GM21526 (cell line): ENCODE measurements at regions not wholly inside any gene's neighbourhood (a gene's known extent, or its start where the extent isn't known, plus 50 kb on each side); places are given as distances from the start of the nearest gene placed in this dataset.

Experiments
- ATAC-seq: cut with Tn5 transposase; IDR thresholded peaks from one replicate; pipeline ENCODE4 v1.9.1; 2021; ENCODE audit warnings: moderate library complexity; ENCODE audit not compliant: unreplicated experiment, low FRiP score

GRCh38 chr7:88700725-88701124, 58.8 kb upstream of the ZNF804B start:
- no peak for ATAC-seq

DNA sequence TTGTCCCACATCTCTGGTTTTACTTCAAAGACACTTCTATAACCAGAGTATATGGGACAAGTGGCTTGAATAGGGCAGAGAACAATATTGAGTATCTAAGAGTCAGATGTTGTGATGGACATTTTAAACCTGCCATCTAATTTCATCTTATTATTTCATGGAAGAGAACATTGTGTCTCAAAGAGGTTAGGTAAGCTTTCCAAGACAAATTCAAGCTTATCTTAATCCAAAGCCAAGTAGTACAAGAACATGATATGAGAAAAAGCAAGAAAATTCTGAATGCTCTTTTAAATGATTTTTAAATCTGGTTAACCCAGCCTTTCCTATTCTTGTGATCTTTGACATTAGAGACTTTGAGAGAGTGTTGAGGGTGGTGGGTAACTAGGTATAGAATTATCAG, 65.3 kb upstream of the ZNF804B start:
- ATAC-seq: no peak

- ATAC-seq: no peak
Observed at GRCh38 chr7:88693131-88693530, 66.4 kb upstream of the ZNF804B start.

DNA sequence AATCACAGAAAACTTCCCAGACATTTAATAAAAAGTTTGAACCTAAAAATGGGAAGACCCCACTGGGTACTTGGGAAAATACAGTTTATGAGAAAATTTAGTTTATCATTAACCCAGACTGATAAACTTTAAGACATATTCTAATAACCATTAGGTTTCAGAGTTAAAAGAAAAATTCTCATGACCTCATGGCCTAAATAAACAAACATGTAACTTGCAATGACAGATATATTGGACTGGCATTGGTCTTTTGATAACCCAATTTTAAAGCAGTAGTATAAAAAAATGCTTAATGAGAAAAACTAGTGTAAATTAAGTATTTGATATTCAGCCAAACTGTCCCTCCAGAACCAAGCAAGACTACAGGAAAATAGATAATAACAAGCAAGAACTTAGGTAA, 67.0 kb upstream of the ZNF804B start:
- ATAC-seq: no peak

DNA sequence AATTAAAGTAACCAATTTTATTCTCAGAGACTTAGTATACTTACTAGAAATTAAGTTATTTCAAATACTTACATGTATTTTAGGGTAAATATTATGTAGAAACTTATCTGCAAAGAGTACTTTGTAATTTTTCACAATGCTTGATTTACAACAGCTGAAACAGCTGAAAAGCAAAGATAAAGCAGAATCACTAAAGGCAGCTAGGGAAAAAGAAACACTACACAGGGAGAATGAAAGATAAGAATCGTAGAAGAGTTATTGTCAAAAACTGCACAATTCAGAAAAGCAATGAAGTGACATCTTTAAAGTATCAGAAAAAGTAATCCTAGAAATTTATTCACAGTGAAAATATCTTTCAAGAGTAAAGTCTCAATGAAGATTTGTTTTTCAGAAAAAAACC, 69.7 kb upstream of the ZNF804B start:
- ATAC-seq: no peak

DNA sequence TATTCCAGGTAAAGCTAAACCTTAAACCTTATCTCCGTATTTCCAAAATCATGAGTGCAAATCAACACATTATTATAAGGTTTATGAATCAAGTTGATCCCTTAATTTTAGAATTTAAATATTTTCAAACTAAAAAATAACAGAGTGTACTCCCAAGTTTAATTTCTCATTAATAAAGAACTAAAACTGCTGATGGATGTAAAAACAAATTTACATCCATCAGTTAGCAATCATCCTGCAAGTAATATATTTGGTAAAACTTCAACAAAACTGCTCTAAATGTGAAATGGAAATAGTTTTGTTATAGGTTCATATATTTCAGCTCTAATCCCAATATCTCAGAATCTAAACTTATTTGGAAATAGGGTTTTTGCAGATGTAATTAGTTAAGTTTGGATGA, 71.3 kb upstream of the ZNF804B start:
- ATAC-seq: no peak

DNA sequence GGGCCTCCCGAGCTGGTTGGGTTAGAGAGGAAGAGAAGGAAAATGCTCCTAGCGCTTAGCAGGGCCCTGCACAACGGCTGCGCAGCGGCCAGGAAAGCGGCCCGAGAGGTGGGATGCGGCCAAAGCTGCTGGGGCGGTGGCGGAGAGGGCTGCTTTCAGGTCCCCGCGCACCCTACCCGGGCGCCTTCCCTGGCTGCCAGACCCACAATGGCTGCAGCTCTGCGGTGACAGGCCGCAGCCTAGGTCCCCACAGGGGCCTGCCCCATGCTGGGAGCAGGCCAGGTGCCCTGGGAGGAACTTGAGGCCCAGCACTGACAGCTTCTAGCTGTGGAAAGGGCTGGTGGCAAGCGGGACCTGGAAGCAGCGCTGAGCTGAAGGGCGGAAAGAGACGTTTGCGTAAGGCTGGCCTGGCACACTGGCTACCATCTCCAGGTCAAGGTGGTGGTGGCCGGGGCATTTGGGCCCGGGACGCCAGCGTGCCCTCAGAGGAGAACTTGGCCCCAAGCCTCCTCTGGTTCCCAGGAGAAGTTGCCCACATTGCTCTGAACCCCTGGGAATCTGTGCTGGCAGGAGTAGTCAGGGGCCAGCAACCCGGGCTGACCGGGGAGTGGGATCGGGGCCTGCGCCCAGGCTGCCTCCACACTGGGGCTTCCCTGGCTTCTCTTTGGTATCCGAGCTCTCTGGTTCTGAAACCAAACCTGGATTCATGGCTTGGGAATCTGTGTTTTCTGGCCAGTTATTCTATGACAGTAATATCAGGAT, 72.9 kb upstream of the ZNF804B start:
- no peak for ATAC-seq

DNA sequence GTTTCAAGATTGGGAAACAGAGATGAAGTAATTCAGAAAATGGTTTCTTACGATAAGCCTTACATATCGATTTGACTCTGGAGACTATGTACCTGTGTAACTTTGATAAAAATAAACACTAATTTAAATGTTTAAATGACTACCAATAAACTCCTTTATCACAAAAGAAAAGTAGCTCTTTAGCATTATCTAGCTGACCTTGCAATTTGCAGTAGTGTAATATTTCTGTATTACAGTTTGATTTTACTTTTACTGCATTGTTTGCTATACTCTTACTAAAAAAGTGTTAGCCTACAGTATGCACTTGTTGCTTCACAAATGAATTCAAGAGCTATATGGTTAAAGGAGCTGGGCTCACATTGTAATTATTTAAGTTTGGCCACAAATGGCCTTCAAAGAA, 77.8 kb upstream of the ZNF804B start:
- no peak for ATAC-seq

DNA sequence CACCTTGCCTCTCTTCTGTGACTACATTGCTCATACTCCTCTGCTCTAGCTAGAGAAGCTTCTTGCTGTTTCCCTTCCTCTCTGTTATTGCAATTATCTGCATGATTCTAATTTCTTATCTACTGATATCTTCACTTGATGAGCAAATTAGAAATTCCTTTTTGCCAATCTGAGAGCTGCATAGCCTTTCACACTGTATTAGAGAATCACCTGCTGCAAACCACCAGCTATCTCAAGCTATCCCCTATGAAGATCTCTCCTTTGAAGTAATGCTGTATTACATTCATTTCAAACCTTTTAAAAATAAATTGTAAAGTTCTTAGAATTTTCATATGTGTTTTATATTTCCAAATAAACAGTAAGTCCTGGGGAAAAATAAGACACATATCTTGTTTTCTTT, 89.0 kb upstream of the ZNF804B start:
- no peak for ATAC-seq

- ATAC-seq: no peak
Observed at GRCh38 chr7:88669913-88670312, 89.6 kb upstream of the ZNF804B start.

- ATAC-seq: no peak
Observed at GRCh38 chr7:88668591-88668990, 90.9 kb upstream of the ZNF804B start.

DNA sequence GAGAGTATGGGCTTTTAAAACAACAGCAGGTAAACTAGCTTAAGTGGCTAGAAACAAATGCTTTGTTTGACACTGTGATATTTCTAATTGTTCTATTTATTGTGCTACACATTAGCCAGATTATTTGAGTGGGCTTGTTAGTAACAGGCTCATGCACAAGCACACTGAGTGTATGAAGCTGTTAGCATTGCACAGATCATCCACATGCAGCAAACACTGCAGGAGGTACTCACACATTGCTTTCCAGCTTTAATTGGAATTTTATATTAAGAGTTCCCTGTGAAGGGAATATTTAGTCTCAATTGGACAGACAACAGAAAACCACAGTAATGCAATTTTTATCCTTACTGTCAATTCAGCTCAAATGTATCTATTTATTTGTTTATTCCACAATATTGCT, 92.9 kb upstream of the ZNF804B start:
- no peak for ATAC-seq

GRCh38 chr7:88665892-88666514, 93.5 kb upstream of the ZNF804B start:
- no peak for ATAC-seq

GRCh38 chr7:88664630-88665233, 94.8 kb upstream of the ZNF804B start:
- ATAC-seq: no peak

GRCh38 chr7:88661921-88662320, 97.6 kb upstream of the ZNF804B start:
- ATAC-seq: no peak

- ATAC-seq: no peak
Observed at GRCh38 chr7:88647825-88648224, 111.7 kb upstream of the ZNF804B start.

- ATAC-seq: no peak
Observed at GRCh38 chr7:88638583-88638982, 120.9 kb upstream of the ZNF804B start.

DNA sequence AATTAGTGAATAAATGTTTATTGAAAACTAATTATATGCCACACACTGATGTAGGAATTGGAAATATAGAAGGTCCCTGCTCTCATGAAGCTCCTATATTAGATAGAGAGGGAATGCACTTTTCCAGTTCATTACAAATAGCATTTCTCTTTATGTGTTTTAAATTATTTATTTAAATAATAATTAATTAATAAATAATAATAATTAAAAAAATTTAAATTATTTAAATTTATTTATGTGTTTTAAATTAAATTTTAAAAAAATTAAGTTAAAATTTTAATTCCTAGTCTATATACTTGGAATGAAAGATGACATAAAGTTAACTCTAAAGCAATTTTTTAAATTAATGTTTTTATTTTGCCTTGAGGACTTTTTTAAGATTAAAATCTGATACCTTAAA, 121.7 kb upstream of the ZNF804B start:
- no peak for ATAC-seq

DNA sequence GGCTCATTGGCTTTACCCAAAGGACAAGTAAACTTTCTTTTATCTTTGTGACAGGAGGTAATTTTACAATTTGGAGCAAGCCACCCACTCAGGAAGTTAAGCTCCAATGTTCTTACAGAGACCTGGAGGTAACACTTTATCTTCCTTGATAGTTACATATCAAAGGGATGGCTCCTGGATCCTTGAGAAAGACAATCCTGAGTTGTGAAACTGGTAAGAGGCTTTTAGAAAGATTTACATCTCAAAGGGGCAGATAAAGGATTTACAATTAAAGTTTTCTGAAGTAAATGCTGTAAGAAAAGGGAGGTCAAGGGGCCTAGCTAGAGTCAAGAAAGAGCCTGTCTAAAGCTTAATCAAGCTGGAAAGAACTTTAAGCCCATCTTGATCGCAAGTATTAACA, 124.4 kb upstream of the ZNF804B start:
- ATAC-seq: no peak

DNA sequence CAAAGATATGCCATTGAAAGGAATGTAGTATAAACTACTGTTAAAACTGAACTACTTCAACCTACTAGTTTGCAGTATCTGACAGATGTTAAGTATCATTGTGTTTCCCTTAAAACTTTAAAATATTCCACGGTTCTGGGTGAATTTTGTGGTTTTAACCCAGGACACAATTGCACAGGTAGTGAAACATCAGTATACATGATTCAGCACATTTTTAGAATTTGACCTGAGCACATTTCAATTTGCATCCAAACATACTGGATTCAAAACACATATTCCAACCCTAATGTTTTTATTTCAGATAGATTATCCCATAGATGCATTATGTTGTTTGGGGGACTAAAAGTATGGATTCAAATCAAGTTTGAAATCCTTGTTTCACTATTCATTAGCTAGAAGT, 129.9 kb upstream of the ZNF804B start:
- no peak for ATAC-seq

DNA sequence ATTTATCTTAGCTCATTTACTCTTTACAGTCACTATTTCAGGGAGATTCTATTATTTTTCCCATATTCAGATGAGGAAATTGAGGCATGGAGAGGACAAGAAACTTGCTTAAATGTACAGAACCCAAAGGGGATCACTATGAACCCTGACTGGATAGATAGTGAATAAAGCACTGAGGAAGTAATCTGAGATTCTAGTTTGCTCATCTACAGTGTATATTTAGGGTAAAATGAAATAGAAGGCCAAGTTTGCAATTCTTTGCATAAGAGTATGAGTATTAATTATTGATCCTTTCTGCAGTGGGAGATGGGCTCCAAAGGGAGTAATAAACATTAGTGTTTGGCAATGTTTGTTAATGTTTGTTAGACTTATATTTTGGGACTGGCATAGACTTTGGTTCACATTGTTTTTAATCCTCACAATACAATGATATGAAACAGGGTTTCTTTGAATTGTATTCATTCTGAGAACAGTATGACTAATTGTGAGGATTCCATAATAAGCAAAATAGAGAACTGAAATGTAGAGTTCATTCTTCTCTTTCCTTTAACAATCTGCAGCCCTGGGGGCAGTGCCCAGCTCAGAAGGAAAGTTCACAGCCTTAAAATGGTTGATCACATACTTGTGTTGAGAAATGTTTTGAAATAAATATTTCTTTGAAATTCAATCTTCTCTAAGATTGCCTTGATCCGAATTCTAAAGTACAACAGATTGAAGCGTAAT, 131.0 kb upstream of the ZNF804B start:
- peak; percentile 100 for ATAC-seq
